Liver (tissue), 3 donors: ENCODE measurements at regions not wholly inside any gene's neighbourhood (a gene's known extent, or its start where the extent isn't known, plus 50 kb on each side); places are given as distances from the start of the nearest gene placed in this dataset.

Experiments
- CTCF ChIP-seq: fragments of 150-350 bp; IDR thresholded peaks from 2 replicates; pipeline ENCODE4 v1.5.1; 2017; ENCODE audit warnings: improper control_type of control experiment, low read depth, low read length; ENCODE audit not compliant: missing input control
- EGR1 ChIP-seq, 2 donors: IDR thresholded peaks; 2 replicates each; pipeline ENCODE4 v1.6.1; 2016 to 2018; ENCODE audit warnings: antibody characterized with exemption in 2 of 2, low read depth in 2 of 2
- FOXA1 ChIP-seq: IDR thresholded peaks from 2 replicates; pipeline ENCODE4 v1.6.1; 2016; ENCODE audit warnings: antibody characterized with exemption
- GABPA ChIP-seq, 2 donors: IDR thresholded peaks in 1 of 2; conservative IDR thresholded peaks in 1 of 2; 2 replicates each; pipeline ENCODE4 v1.6.1; 2016; ENCODE audit warnings: antibody characterized with exemption in 2 of 2, mild to moderate bottlenecking in 1 of 2, moderate library complexity in 1 of 2
- HNF4A ChIP-seq, 2 donors: conservative IDR thresholded peaks; 2 replicates each; pipeline ENCODE4 v1.6.1; 2016; ENCODE audit warnings: antibody characterized with exemption in 2 of 2, mild to moderate bottlenecking in 2 of 2
- HNF4G ChIP-seq: IDR thresholded peaks from 2 replicates; pipeline ENCODE4 v1.6.1; 2016; ENCODE audit warnings: antibody characterized with exemption
- TAF1 ChIP-seq: conservative IDR thresholded peaks from 2 replicates; pipeline ENCODE4 v1.6.1; 2016; ENCODE audit warnings: antibody characterized with exemption, mild to moderate bottlenecking
- YY1 ChIP-seq: IDR thresholded peaks from 2 replicates; pipeline ENCODE4 v1.6.1; 2016; ENCODE audit warnings: antibody characterized with exemption, mild to moderate bottlenecking
- donor health status: healthy.
- donor health status: healthy.

DNA sequence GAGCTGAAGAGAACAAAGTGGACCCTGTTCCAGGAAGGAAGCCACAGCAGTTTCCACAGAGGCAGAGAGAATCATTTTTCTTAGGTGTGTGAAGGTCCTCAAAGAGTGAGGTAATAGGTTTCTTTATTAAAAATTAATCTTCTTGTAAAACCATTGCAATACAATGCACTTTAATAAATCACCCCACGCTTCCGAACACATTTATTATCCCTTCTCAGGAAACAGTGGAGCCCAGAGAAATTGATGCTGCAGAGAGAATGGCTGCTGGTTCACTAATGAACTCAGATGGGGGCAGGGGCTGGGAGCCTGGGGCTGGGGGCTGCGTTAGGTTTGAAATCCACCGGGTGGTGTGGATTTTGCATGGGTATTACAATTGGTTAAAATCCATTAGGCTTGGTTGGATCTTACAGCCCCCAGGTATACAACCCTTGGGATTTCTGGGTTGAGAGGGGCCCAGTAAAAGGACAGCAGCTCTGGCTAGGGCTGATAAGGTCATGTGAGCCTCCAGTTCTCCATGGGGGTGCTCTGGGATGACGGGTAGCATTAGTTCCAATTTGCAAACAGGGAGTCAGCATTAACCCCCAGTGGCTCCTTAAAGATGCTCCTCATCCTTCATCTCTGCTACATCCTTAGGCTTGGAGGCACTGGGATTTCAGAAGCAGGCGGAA is 718.1 kb upstream of the EEF2KMT start:
- no peak for TF ChIP-seq CTCF
- no peak for TF ChIP-seq TAF1
- TF ChIP-seq HNF4A (conservative IDR thresholded peaks at IDR 0.05): no peak
- no peak for TF ChIP-seq HNF4G
- TF ChIP-seq GABPA (IDR thresholded peaks at IDR 0.05 in 1 of 2, conservative IDR thresholded peaks at IDR 0.05 in 1 of 2): no peak
- no peak for TF ChIP-seq FOXA1
- no peak for TF ChIP-seq YY1
- TF ChIP-seq EGR1 (IDR thresholded peaks at IDR 0.05; ENCODE audit: low read depth in 2 of 2): no peak
